Colonic mucosa (tissue), 4 donors: ENCODE measurements at regions not wholly inside any gene's neighbourhood (a gene's known extent, or its start where the extent isn't known, plus 50 kb on each side); places are given as distances from the start of the nearest gene placed in this dataset.

ENCODE experiments used
- DNase-seq: peaks from one replicate; pipeline ENCODE4 v3.0.0-alpha.2; 2020
- H3K27ac ChIP-seq: fragments of 200-600 bp; one replicate; pipeline ENCODE4 v1.8.0; 2021
- H3K27me3 ChIP-seq: fragments of 200-600 bp; one replicate; pipeline ENCODE4 v1.8.0; 2021
- H3K36me3 ChIP-seq: fragments of 200-600 bp; one replicate; pipeline ENCODE4 v1.8.0; 2021
- H3K4me1 ChIP-seq: fragments of 200-600 bp; one replicate; pipeline ENCODE4 v1.8.0; 2021; ENCODE audit warnings: mild to moderate bottlenecking
- H3K4me3 ChIP-seq: fragments of 200-600 bp; one replicate; pipeline ENCODE4 v1.8.0; 2021
- H3K9ac ChIP-seq, 2 donors: one replicate each; pipeline ENCODE4 v1.7.0; 2013; ENCODE audit warnings: control low read depth in 2 of 2, low read depth in 2 of 2, low read length in 2 of 2
- H3K9me3 ChIP-seq: fragments of 200-600 bp; one replicate; pipeline ENCODE4 v1.8.0; 2021
- CTCF ChIP-seq: fragments of 200-600 bp; IDR thresholded peaks from one replicate; pipeline ENCODE4 v1.8.0; 2022; ENCODE audit warnings: antibody characterized with exemption, mild to moderate bottlenecking
- intact Hi-C: fragments of 100-400 bp; cut with DNase I; formaldehyde crosslinking; loops from one replicate; pipeline ENCODE4 v1.14.1; 2022
- donor health status: healthy.
- donor health status: DM: no; HTN: no; CAD: no.
- donor health status: DM: no; HTN: no; CAD: no.

- Histone ChIP-seq H3K4me3 (no peak overlapping the region), H3K9me3 (no peaks in the 10 kb centered on the region), H3K9ac (no peak overlapping the region), H3K27ac (no peak overlapping the region), H3K27me3 (no peaks in the 10 kb centered on the region), H3K36me3 (no peaks in the 10 kb centered on the region), H3K4me1 (no peaks in the 10 kb centered on the region)
- TF ChIP-seq CTCF = no peak
- intact Hi-C loops = no loop called here
- no peak for DNase-seq
These were observed 361.7 kb upstream of the TNRC6C start for GRCh38 chr17:77596491-77597417.

GRCh38 chr17:77597418-77598240 is 360.9 kb upstream of the TNRC6C start:
- no peak overlapping the region for H3K9ac ChIP-seq
- H3K27me3 ChIP-seq = no peaks in the 10 kb centered on the region
- DNase-seq = no peak
- no peaks in the 10 kb centered on the region for H3K9me3 ChIP-seq
- H3K27ac ChIP-seq = no peak overlapping the region
- H3K36me3 ChIP-seq = no peaks in the 10 kb centered on the region
- no peak overlapping the region for H3K4me3 ChIP-seq
- intact Hi-C loops = no loop called here
- TF ChIP-seq CTCF = no peak
- H3K4me1 ChIP-seq = no peaks in the 10 kb centered on the region

- Histone ChIP-seq H3K27ac (no peak overlapping the region), H3K27me3 (no peaks in the 10 kb centered on the region), H3K9me3 (no peaks in the 10 kb centered on the region), H3K4me1 (no peaks in the 10 kb centered on the region), H3K4me3 (no peak overlapping the region), H3K9ac (no peak overlapping the region), H3K36me3 (no peaks in the 10 kb centered on the region)
- no peak for TF ChIP-seq CTCF
- intact Hi-C loops = no loop called here
- DNase-seq = no peak
These were observed 360.3 kb upstream of the TNRC6C start for GRCh38 chr17:77598241-77598620.

- H3K9me3 ChIP-seq = no peaks in the 10 kb centered on the region
- intact Hi-C loops = no loop called here
- TF ChIP-seq CTCF = no peak
- H3K4me3 ChIP-seq = no peak overlapping the region
- no peak overlapping the region for H3K27ac ChIP-seq
- H3K9ac ChIP-seq = no peak overlapping the region
- no peaks in the 10 kb centered on the region for H3K27me3 ChIP-seq
- no peak for DNase-seq
- no peaks in the 10 kb centered on the region for H3K4me1 ChIP-seq
- H3K36me3 ChIP-seq = no peaks in the 10 kb centered on the region
These were observed 358.8 kb upstream of the TNRC6C start for GRCh38 chr17:77599699-77600098.

DNA sequence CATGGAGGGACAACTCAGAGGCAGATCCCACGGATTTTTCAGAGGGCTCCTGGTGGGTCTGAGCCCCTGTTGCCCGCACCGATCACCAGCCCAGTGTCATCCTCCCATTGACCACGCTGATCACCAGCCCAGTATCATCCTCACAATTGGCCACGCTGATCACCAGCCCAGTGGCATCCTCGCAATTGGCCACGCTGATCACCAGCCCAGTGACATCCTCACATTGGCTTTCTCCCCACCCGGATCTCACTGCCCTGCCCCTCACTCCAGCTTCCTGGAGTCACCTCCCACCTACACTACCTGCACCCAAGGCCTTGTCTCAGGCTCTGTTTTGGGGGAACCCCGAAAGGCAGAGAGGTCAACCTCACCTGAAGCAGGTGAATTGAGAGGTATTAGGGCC is 358.2 kb upstream of the TNRC6C start:
- Histone ChIP-seq H3K36me3 (no peaks in the 10 kb centered on the region), H3K27me3 (no peaks in the 10 kb centered on the region), H3K9me3 (no peaks in the 10 kb centered on the region), H3K27ac (no peak overlapping the region), H3K9ac (no peak overlapping the region), H3K4me3 (no peak overlapping the region), H3K4me1 (no peaks in the 10 kb centered on the region)
- TF ChIP-seq CTCF = no peak
- no peak for DNase-seq
- intact Hi-C loops = no loop called here
